MM.1S (cell line): ENCODE measurements at regions not wholly inside any gene's neighbourhood (a gene's known extent, or its start where the extent isn't known, plus 50 kb on each side); places are given as distances from the start of the nearest gene placed in this dataset.

Source experiments
- DNase-seq: peaks from one replicate; pipeline ENCODE4 v3.0.0-alpha.2; 2015
- H2AFZ ChIP-seq: fragments of 300-600 bp; sonication (generic); 2 replicates; pipeline ENCODE4 v1.6.0; 2016; ENCODE audit warnings: antibody characterized with exemption, low read length
- H3F3A ChIP-seq: fragments of 300-600 bp; sonication (generic); 2 replicates; pipeline ENCODE4 v1.6.1; 2016; ENCODE audit warnings: mild to moderate bottlenecking, antibody characterized with exemption, low read length, moderate library complexity, mixed read lengths; ENCODE audit not compliant: insufficient read depth
- H3K27ac ChIP-seq: fragments of 300-600 bp; sonication (generic); 2 replicates; pipeline ENCODE4 v1.5.1; 2016; ENCODE audit warnings: mild to moderate bottlenecking, low read length
- H3K27me3 ChIP-seq: fragments of 300-600 bp; sonication (generic); replicated peaks from 2 replicates; pipeline ENCODE4 v1.6.0; 2016; ENCODE audit warnings: low read length; ENCODE audit not compliant: insufficient read depth
- H3K36me3 ChIP-seq: fragments of 300-600 bp; sonication (generic); replicated peaks from 2 replicates; pipeline ENCODE4 v1.6.1; 2016; ENCODE audit warnings: mild to moderate bottlenecking, low read length, mixed read lengths; ENCODE audit not compliant: insufficient read depth
- H3K4me1 ChIP-seq: fragments of 300-600 bp; sonication (generic); 2 replicates; pipeline ENCODE4 v1.6.1; 2016; ENCODE audit warnings: low read length, mixed read lengths
- H3K4me2 ChIP-seq: fragments of 300-600 bp; sonication (generic); 2 replicates; pipeline ENCODE4 v1.6.0; 2016; ENCODE audit warnings: low read depth, low read length
- H3K4me3 ChIP-seq: fragments of 300-600 bp; sonication (generic); 2 replicates; pipeline ENCODE4 v1.5.1; 2016; ENCODE audit warnings: low read length, mixed read lengths
- H3K79me2 ChIP-seq: fragments of 300-600 bp; sonication (generic); 2 replicates; pipeline ENCODE4 v1.6.1; 2016; ENCODE audit warnings: mixed run types, low read length, mixed read lengths
- H3K9ac ChIP-seq: fragments of 300-600 bp; sonication (generic); 2 replicates; pipeline ENCODE4 v1.6.1; 2016; ENCODE audit warnings: low read length, mixed read lengths
- H3K9me2 ChIP-seq: fragments of 300-600 bp; sonication (generic); replicated peaks from 2 replicates; pipeline ENCODE4 v1.6.1; 2016; ENCODE audit warnings: mild to moderate bottlenecking, low read length, mixed read lengths; ENCODE audit not compliant: insufficient read depth
- H3K9me3 ChIP-seq: fragments of 300-600 bp; sonication (generic); replicated peaks from 2 replicates; pipeline ENCODE4 v1.6.1; 2016; ENCODE audit warnings: mild to moderate bottlenecking, low read length, mixed read lengths; ENCODE audit not compliant: insufficient read depth
- H4K20me1 ChIP-seq: fragments of 300-600 bp; sonication (generic); 2 replicates; pipeline ENCODE4 v1.6.1; 2016; ENCODE audit warnings: mild to moderate bottlenecking, low read length, moderate library complexity, mixed read lengths; ENCODE audit not compliant: insufficient read depth
- EZH2 ChIP-seq: fragments of 300-600 bp; sonication (generic); optimal IDR thresholded peaks from 2 replicates; pipeline ENCODE3; 2017; ENCODE audit warnings: low read depth, mild to moderate bottlenecking, antibody characterized with exemption, low read length, mixed read lengths
- EZH2phosphoT487 ChIP-seq: fragments of 300-600 bp; sonication (generic); IDR thresholded peaks from 2 replicates; pipeline ENCODE4 v1.6.1; 2018; ENCODE audit warnings: antibody characterized with exemption, low read length
- TF ChIP-seq, protein P1 (sequence below): fragments of 300-600 bp; sonication (generic); IDR thresholded peaks from 2 replicates; pipeline ENCODE4 v1.5.1; 2016; ENCODE audit warnings: antibody characterized with exemption, low read length, mixed read lengths

DNA sequence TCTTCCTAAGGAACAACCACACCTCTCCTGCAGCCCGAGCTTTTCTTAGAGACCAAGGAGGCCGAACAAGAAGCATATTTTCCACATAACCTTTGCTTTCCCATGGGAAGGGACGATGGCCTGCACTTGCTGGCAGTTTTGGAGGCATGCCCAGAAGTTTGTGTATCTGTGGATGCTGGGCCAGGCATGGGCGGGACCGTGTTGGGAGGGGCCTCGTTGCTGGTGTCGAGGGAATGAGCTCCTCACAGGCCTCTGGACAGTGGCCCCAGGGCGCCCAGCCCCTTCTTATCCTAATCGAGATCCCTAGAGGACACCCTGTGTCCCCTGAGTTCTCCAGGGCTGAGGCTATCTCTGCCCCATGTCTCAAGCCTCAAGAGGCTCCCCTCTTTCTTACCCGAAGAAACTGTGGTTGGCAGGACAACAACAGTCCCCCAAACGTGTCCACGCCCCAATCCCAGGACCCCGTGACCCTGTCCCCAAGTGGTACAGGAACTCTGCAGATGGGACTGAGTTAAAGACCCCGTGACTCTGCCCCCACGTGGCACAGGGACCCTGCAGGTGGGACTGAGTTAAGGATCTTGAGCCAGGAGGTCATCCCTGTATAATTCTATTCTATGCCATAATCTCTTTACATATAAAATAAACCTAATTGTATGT lies 99.5 kb upstream of the BHLHE23 start:
- Histone ChIP-seq H4K20me1 (no peaks in the 10 kb centered on the region), H3K27me3 (peaks cover 74% of the 10 kb centered on the region), H3K9ac (no peak overlapping the region), H3K36me3 (no peaks in the 10 kb centered on the region), H3K4me3 (no peak overlapping the region), H3K4me1 (no peaks in the 10 kb centered on the region), H3K9me2 (no peaks in the 10 kb centered on the region), H2AFZ (no peak overlapping the region), H3K4me2 (no peak overlapping the region), H3F3A (no peaks in the 10 kb centered on the region), H3K79me2 (no peaks in the 10 kb centered on the region), H3K27ac (no peak overlapping the region), H3K9me3 (no peaks in the 10 kb centered on the region)
- no peak for DNase-seq
- TF ChIP-seq, protein P1, sequence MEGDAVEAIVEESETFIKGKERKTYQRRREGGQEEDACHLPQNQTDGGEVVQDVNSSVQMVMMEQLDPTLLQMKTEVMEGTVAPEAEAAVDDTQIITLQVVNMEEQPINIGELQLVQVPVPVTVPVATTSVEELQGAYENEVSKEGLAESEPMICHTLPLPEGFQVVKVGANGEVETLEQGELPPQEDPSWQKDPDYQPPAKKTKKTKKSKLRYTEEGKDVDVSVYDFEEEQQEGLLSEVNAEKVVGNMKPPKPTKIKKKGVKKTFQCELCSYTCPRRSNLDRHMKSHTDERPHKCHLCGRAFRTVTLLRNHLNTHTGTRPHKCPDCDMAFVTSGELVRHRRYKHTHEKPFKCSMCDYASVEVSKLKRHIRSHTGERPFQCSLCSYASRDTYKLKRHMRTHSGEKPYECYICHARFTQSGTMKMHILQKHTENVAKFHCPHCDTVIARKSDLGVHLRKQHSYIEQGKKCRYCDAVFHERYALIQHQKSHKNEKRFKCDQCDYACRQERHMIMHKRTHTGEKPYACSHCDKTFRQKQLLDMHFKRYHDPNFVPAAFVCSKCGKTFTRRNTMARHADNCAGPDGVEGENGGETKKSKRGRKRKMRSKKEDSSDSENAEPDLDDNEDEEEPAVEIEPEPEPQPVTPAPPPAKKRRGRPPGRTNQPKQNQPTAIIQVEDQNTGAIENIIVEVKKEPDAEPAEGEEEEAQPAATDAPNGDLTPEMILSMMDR, result no peak
- TF ChIP-seq EZH2 (no peak), EZH2phosphoT487 (no peak)

DNA sequence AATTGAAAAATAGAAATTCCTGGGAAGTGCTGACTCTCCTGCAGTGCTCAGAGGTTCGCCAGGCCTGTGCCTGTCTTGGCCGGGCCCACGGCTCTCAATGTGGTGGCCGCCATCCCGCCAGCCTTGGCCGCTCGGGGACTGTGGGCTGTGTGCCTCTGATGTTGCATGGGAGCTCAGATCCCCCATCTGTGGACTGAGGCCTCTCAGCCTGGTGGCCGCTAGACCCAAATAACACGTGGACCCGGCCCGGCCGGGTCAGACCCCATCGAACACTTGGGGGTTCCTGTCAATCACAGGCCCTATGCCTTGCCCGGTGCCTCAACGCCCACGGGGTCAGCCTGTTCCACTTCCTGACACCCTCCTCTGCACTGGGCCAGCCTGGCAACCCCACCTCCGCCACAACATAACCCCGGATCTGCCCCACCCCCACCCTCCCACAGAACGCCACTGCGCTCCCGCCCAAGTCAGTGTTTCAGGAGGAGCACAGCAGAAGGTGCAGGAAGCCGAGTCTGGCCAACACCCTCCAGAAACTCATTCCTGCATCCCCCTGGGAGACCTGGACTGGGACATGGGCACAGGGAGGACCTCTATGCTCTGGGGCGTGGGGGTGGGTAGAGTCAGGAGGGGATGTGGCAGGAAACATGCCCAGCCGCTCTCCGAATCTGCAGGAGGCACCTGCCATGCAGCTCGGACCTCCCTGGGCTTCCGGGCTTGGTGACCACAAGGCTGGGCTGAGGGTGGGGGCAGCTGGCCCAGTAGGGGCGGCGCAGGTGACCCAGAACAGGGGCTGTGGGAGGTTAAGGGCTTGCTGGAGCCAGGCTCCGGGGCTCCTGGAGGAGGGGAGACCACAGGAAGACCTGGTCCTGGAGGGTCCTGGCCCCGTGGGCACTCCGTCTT lies 98.7 kb upstream of the BHLHE23 start:
- TF ChIP-seq, protein P1, result no peak
- TF ChIP-seq EZH2, result no peak
- H4K20me1 ChIP-seq, result no peaks in the 10 kb centered on the region
- no peaks in the 10 kb centered on the region for H3F3A ChIP-seq
- DNase-seq, result no peak
- H3K4me2 ChIP-seq, result no peak overlapping the region
- H3K79me2 ChIP-seq, result no peaks in the 10 kb centered on the region
- no peak overlapping the region for H3K4me3 ChIP-seq
- H3K27me3 ChIP-seq, result peaks cover 71% of the 10 kb centered on the region
- no peaks in the 10 kb centered on the region for H3K4me1 ChIP-seq
- H3K9ac ChIP-seq, result no peak overlapping the region
- no peak overlapping the region for H2AFZ ChIP-seq
- H3K27ac ChIP-seq, result no peak overlapping the region
- no peaks in the 10 kb centered on the region for H3K9me2 ChIP-seq
- no peaks in the 10 kb centered on the region for H3K9me3 ChIP-seq
- no peaks in the 10 kb centered on the region for H3K36me3 ChIP-seq

DNA sequence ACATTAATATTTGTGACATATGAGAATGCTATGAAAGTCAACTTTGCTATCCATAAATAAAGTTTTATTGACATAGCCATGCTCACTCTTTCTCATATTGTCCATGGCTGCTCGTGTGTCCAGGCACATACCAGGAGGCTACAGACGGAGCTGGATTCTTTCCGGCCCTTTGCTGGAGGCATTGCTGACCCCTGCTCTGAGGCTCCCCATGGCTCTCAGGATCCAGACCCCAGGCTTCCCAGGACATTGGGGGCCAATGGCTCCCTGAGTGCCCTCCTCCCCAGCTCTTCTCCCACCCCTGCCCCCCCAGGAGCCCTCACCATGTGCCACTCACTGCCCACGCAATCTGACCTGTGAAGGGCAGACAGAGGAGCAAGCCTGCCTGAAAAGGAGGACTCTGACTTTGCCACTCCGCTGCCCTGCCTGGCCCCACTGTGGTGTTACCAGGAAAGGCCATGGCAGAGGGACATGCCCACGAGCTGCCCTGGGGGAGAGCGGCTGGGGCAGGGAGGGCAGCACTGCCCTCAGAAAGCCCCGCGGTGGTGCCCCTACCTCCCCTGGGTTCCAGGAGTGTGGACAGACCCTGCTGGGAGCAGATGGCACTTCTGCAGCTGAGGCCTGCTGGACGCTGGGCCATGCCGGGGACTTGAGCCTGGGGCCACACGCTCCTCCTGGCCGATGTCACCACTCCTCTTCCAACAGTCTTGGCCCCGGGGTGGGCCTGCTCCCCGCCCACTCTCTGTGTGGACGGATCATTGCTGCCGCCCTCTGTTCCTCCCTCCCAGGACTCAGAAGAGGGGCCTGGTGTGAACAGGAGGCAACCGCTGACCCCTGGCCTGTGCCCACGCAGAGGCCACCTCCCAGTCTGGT lies 97.8 kb upstream of the BHLHE23 start:
- Histone ChIP-seq H3K27ac (no peak overlapping the region), H3K4me2 (no peak overlapping the region), H3K9ac (no peak overlapping the region), H3K9me2 (no peaks in the 10 kb centered on the region), H3K79me2 (no peaks in the 10 kb centered on the region), H4K20me1 (no peaks in the 10 kb centered on the region), H3F3A (no peaks in the 10 kb centered on the region), H2AFZ (no peak overlapping the region), H3K4me3 (no peak overlapping the region), H3K4me1 (no peaks in the 10 kb centered on the region), H3K36me3 (no peaks in the 10 kb centered on the region), H3K9me3 (no peaks in the 10 kb centered on the region), H3K27me3 (peaks cover 70% of the 10 kb centered on the region)
- DNase-seq, result no peak
- TF ChIP-seq EZH2phosphoT487, result no peak
- TF ChIP-seq EZH2, result no peak
- TF ChIP-seq, protein P1, result no peak
